ENCODE measurements at regions not wholly inside any gene's neighbourhood (a gene's known extent, or its start where the extent isn't known, plus 50 kb on each side); places are given as distances from the start of the nearest gene placed in this dataset.

- TF ChIP-seq POLR2AphosphoS5 (IDR thresholded peaks at IDR 0.05; ENCODE audit: low read depth, low read length) (no peak), EZH2phosphoT487 (IDR thresholded peaks at IDR 0.05; ENCODE audit: borderline replicate concordance) (no peak), JUND (IDR thresholded peaks at IDR 0.05) (no peak), CBX3 (IDR thresholded peaks at IDR 0.05; ENCODE audit: low read depth) (no peak), CEBPB (IDR thresholded peaks at IDR 0.05; ENCODE audit: low read depth) (no peak), FOSL1 (IDR thresholded peaks at IDR 0.05; ENCODE audit: low read depth) (no peak), POLR2A (IDR thresholded peaks at IDR 0.05; ENCODE audit: borderline replicate concordance, extremely low read depth, insufficient read depth, insufficient read length) (no peak), YY1 (IDR thresholded peaks at IDR 0.05; ENCODE audit: extremely low read depth, insufficient replicate concordance, low read depth, low read length) (no peak), SRF (IDR thresholded peaks at IDR 0.05; ENCODE audit: low read depth) (no peak), ZNF274 (IDR thresholded peaks at IDR 0.05; ENCODE audit: low read depth, low read length) (no peak), SIN3A (IDR thresholded peaks at IDR 0.05; ENCODE audit: low read depth) (no peak), RAD21 (IDR thresholded peaks at IDR 0.05; ENCODE audit: low read depth) (no peak), REST (IDR thresholded peaks at IDR 0.05; ENCODE audit: low read depth) (no peak)
- TF ChIP-seq, protein P1, sequence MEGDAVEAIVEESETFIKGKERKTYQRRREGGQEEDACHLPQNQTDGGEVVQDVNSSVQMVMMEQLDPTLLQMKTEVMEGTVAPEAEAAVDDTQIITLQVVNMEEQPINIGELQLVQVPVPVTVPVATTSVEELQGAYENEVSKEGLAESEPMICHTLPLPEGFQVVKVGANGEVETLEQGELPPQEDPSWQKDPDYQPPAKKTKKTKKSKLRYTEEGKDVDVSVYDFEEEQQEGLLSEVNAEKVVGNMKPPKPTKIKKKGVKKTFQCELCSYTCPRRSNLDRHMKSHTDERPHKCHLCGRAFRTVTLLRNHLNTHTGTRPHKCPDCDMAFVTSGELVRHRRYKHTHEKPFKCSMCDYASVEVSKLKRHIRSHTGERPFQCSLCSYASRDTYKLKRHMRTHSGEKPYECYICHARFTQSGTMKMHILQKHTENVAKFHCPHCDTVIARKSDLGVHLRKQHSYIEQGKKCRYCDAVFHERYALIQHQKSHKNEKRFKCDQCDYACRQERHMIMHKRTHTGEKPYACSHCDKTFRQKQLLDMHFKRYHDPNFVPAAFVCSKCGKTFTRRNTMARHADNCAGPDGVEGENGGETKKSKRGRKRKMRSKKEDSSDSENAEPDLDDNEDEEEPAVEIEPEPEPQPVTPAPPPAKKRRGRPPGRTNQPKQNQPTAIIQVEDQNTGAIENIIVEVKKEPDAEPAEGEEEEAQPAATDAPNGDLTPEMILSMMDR (IDR thresholded peaks at IDR 0.05 in 2 of 3, conservative IDR thresholded peaks at IDR 0.05 in 1 of 3; ENCODE audit: borderline replicate concordance in 1 of 3, insufficient read depth in 1 of 3, low read depth in 2 of 3, low read length in 2 of 3): no peak
Measured at GRCh38 chr7:142499635-142500034, 241.8 kb upstream of the PRSS58 start.

Measured in HCT116 (cell line).